IPS-18a (cell line): ENCODE measurements at regions not wholly inside any gene's neighbourhood (a gene's known extent, or its start where the extent isn't known, plus 50 kb on each side); places are given as distances from the start of the nearest gene placed in this dataset.

Source experiments
- H3K27ac ChIP-seq: one replicate; pipeline ENCODE4 v1.5.1; 2013; ENCODE audit warnings: low read length
- H3K27me3 ChIP-seq: one replicate; pipeline ENCODE4 v1.6.1; 2013; ENCODE audit warnings: mild to moderate bottlenecking, low read length; ENCODE audit not compliant: control insufficient read depth, insufficient read depth
- H3K36me3 ChIP-seq: one replicate; pipeline ENCODE4 v1.6.1; 2013; ENCODE audit warnings: low read depth, low read length; ENCODE audit not compliant: control insufficient read depth
- H3K4me1 ChIP-seq: one replicate; pipeline ENCODE4 v1.6.1; 2013; ENCODE audit warnings: low read depth, low read length; ENCODE audit not compliant: control insufficient read depth
- H3K4me3 ChIP-seq: one replicate; pipeline ENCODE4 v1.5.1; 2013; ENCODE audit warnings: low read length
- H3K9ac ChIP-seq: one replicate; pipeline ENCODE4 v1.6.1; 2013; ENCODE audit warnings: mild to moderate bottlenecking, low read length, moderate library complexity
- H3K9me3 ChIP-seq: one replicate; pipeline ENCODE4 v1.6.1; 2013; ENCODE audit warnings: low read depth, low read length; ENCODE audit not compliant: control insufficient read depth

DNA sequence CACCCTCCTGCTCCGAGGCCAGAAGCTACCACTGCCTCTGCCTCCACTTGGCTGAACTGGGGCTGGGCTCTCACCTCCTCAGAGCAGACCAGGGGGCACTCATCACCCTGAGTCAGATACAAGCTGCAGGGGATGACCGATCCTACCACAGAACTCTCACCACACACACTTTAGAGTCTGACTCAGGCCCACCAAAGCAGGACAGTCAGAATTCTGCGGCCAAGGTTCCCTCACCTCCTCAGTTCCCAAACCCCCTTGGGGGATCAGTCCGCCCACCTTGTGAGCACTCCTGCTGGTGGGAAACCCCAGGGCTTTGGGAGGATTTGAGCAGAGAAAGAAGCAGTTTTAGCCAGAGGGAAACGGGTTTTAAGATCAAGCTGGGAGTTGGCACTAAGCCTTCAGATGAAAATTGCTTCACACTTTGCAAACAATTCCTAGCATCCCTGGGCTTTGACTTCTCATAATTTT is 587.8 kb upstream of the JAG1 start:
- no peaks in the 10 kb centered on the region for H3K9me3 ChIP-seq
- no peak overlapping the region for H3K4me3 ChIP-seq
- no peak overlapping the region for H3K9ac ChIP-seq
- no peaks in the 10 kb centered on the region for H3K36me3 ChIP-seq
- no peak overlapping the region for H3K27ac ChIP-seq
- H3K4me1 ChIP-seq: no peaks in the 10 kb centered on the region
- H3K27me3 ChIP-seq: no peaks in the 10 kb centered on the region

DNA sequence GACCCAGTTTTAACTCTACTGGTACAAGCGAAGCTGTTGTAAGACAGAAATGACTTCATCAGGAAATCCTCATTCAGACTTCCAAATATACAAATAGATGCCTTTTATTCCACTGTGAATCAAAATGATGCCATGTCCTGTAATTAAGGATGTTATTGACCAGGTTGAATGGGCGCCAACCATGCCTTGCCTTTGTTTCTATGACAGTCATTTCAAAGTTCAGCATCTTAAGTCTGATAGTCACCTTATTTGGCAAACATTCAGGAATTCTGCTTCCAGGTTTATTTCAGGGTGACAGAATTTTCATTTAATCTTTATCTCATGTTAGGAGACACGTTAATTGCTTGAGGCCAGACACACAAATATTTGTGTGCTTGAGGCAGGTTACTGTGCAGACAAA is 592.8 kb upstream of the JAG1 start:
- Histone ChIP-seq H3K27ac (no peak overlapping the region), H3K9ac (no peak overlapping the region), H3K4me1 (peaks cover 22% of the 10 kb centered on the region)

GRCh38 chr20:11267131-11267761 is 593.4 kb upstream of the JAG1 start:
- Histone ChIP-seq H3K36me3 (no peaks in the 10 kb centered on the region), H3K27me3 (no peaks in the 10 kb centered on the region), H3K4me3 (no peak overlapping the region), H3K9me3 (no peaks in the 10 kb centered on the region), H3K27ac (no peak overlapping the region), H3K4me1 (peaks cover 27% of the 10 kb centered on the region), H3K9ac (no peak overlapping the region)

More for the DNA sequence above, 592.8 kb upstream of the JAG1 start:
- Histone ChIP-seq H3K27me3 (no peaks in the 10 kb centered on the region), H3K36me3 (no peaks in the 10 kb centered on the region), H3K9me3 (no peaks in the 10 kb centered on the region), H3K4me3 (no peak overlapping the region)

DNA sequence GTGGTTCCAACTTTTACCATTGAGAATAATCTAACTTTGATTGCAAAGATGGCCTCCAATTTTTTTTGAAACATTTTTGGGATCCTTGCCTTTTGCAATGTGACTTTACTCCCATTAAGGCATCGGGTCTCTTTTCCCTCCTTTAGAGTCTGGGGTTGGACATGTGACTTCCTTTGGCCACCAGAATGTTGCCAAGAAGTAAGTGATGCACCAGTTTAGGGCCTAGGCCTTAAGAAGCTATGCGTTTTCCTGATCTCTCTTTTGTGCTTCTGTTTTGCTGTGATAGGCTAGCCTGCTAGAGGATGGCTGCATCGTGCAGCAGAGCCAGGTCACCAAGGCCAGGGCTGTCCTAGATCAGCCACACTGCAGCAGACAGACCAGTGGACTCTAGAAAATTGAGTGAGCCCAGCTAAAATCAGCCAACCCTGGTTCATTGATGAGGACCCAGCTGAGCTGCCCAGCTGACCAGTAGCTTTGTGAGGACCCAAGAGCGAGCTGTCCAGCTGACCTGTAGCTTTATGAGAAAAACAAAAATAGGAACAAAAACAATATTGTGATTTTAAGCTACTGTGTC is 594.0 kb upstream of the JAG1 start:
- H3K9ac ChIP-seq: no peak overlapping the region
- no peak overlapping the region for H3K27ac ChIP-seq
- no peaks in the 10 kb centered on the region for H3K9me3 ChIP-seq
- no peaks in the 10 kb centered on the region for H3K27me3 ChIP-seq
- peaks cover 33% of the 10 kb centered on the region for H3K4me1 ChIP-seq
- H3K4me3 ChIP-seq: no peak overlapping the region
- H3K36me3 ChIP-seq: no peaks in the 10 kb centered on the region

DNA sequence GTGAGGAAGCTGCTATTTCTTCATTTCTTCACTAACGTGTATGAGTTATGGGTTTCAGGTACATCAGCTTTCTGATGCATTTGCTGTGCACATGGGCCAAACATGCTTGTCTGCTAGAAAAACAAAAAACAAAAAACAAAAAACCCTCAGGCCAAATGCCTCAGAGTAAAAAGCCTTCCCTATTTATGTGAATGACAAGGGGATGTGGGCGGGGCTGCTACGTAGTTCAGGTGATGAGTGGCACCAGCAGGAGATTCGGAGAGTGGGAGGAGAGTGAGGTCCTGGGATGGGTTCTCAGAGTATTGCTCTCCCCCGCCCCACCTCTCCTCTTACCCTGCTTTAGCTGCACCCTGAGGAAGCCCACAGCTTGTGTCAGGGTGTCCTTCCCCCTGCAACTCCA is 596.8 kb upstream of the JAG1 start:
- H3K4me3 ChIP-seq: no peak overlapping the region
- no peaks in the 10 kb centered on the region for H3K27me3 ChIP-seq
- H3K9ac ChIP-seq: no peak overlapping the region
- H3K27ac ChIP-seq: no peak overlapping the region
- no peaks in the 10 kb centered on the region for H3K36me3 ChIP-seq
- H3K4me1 ChIP-seq: peaks cover 43% of the 10 kb centered on the region
- H3K9me3 ChIP-seq: no peaks in the 10 kb centered on the region

- no peak overlapping the region for H3K27ac ChIP-seq
- H3K27me3 ChIP-seq: no peaks in the 10 kb centered on the region
- H3K36me3 ChIP-seq: no peaks in the 10 kb centered on the region
- no peak overlapping the region for H3K9ac ChIP-seq
- H3K9me3 ChIP-seq: no peaks in the 10 kb centered on the region
- H3K4me3 ChIP-seq: no peak overlapping the region
- peaks cover 43% of the 10 kb centered on the region for H3K4me1 ChIP-seq
These were observed 597.5 kb upstream of the JAG1 start for GRCh38 chr20:11271319-11271718.

GRCh38 chr20:11271920-11272594 is 598.3 kb upstream of the JAG1 start:
- Histone ChIP-seq H3K27ac (no peak overlapping the region), H3K9ac (no peak overlapping the region), H3K4me1 (peaks cover 39% of the 10 kb centered on the region), H3K4me3 (no peak overlapping the region), H3K36me3 (no peaks in the 10 kb centered on the region), H3K27me3 (no peaks in the 10 kb centered on the region), H3K9me3 (no peaks in the 10 kb centered on the region)

DNA sequence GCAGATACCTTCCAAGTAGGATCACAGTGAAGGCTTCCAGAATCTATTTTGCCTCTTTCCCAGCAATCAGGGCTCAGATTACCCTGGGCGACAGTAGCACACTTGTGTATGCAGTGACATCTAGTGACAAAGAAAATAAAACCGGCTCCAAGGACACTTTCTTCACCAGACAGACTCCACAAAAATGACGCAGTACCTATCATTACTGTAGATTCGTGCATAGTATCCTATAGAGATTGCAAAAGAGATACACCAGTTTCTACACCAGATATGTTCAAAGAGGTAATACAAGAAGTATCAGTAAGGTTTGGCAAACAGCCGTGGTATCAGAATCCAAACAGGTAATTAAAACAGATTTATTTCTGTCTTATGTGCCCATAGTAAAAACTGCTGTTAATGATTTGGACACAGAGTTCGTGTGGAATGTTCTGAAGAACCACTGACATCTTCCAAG is 600.4 kb upstream of the JAG1 start:
- no peak overlapping the region for H3K27ac ChIP-seq
- no peak overlapping the region for H3K9ac ChIP-seq
- H3K4me3 ChIP-seq: no peak overlapping the region
- no peaks in the 10 kb centered on the region for H3K27me3 ChIP-seq
- no peaks in the 10 kb centered on the region for H3K9me3 ChIP-seq
- H3K4me1 ChIP-seq: peaks cover 32% of the 10 kb centered on the region
- H3K36me3 ChIP-seq: no peaks in the 10 kb centered on the region

DNA sequence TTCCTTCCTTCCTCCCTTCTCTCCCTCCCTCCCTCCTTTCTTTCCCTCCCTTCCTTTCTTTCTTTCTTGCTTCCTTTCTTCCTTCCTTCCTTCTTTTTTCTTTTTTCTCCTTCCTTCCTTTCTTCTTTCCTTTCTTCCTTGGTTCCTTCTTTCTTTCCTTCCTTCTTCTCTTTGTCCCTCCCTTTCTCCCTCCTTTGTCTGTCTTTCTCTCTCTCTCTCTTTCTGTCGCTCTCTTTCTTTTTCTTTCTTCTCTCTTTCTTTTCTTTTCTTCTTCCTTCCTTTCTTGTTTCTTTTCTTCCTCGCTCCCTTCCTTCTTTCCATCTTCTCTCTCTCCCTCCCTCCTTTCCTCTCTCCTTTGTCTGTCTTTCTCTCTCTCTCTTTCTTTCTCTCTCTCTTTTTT is 601.9 kb upstream of the JAG1 start:
- Histone ChIP-seq H3K4me3 (no peak overlapping the region), H3K9ac (no peak overlapping the region), H3K27ac (no peak overlapping the region), H3K9me3 (no peaks in the 10 kb centered on the region), H3K4me1 (peaks cover 30% of the 10 kb centered on the region), H3K27me3 (no peaks in the 10 kb centered on the region), H3K36me3 (no peaks in the 10 kb centered on the region)

DNA sequence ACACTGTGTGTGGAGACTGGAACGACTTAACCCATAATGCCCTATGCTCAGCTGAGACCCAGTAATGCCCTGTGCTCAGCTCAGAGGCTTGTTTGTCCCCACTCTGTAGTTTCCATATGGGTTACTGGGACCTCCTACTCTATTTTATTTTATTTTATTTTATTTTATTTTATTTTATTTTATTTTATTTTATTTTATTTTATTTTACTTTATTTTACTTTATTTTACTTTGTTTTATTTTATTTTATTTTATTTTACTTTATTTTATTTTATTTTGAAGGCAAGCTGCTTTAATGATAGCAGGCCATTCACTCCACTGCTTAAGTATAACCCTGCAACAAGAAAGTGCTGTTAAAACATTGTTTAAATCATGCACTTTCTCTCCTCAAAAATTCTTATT is 603.4 kb upstream of the JAG1 start:
- peaks cover 16% of the 10 kb centered on the region for H3K4me1 ChIP-seq
- H3K9ac ChIP-seq: no peak overlapping the region
- no peaks in the 10 kb centered on the region for H3K36me3 ChIP-seq
- no peaks in the 10 kb centered on the region for H3K27me3 ChIP-seq
- no peak overlapping the region for H3K27ac ChIP-seq
- no peaks in the 10 kb centered on the region for H3K9me3 ChIP-seq
- H3K4me3 ChIP-seq: no peak overlapping the region

DNA sequence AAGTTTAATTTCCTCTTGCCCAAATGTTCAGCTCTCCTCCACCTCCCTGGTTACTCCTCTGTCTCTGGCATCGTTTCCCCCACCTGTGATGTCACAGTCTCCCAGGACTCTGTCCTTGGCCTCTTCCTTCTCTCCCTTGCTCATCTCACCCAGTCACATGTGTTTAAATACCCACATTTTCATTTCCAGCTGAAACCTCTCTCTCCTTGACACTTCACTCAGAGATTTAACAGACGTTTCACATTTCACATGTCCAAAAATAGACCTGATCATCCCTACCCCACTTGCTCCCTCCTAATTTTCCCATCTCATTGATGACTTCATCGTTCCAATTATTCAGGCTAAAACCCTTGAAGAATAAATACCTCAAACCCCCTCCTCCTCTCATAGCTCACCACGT is 604.1 kb upstream of the JAG1 start:
- Histone ChIP-seq H3K9ac (no peak overlapping the region), H3K27ac (no peak overlapping the region), H3K4me1 (peaks cover 11% of the 10 kb centered on the region), H3K36me3 (no peaks in the 10 kb centered on the region), H3K27me3 (no peaks in the 10 kb centered on the region), H3K9me3 (no peaks in the 10 kb centered on the region), H3K4me3 (no peak overlapping the region)

GRCh38 chr20:11278461-11278860 is 604.7 kb upstream of the JAG1 start:
- Histone ChIP-seq H3K9ac (no peak overlapping the region), H3K4me3 (no peak overlapping the region), H3K27me3 (no peaks in the 10 kb centered on the region), H3K27ac (no peak overlapping the region), H3K9me3 (no peaks in the 10 kb centered on the region), H3K36me3 (no peaks in the 10 kb centered on the region), H3K4me1 (peaks cover 5% of the 10 kb centered on the region)
